ENCODE measurements at regions not wholly inside any gene's neighbourhood (a gene's known extent, or its start where the extent isn't known, plus 50 kb on each side); places are given as distances from the start of the nearest gene placed in this dataset.
A peak's percentile ranks its signal among the peaks of the same experiment; 100 is the strongest.

GRCh38 chr5:14956423-14957046 is 85.0 kb upstream of the ANKH start:
- TF ChIP-seq CTCF (IDR thresholded peaks at IDR 0.05; ENCODE audit: low read depth, low read length, missing control alignments) = no peak
- no peak overlapping the region for H3K4me3 ChIP-seq (replicated peaks; ENCODE audit: low read depth, low read length)
- DNase-seq (ENCODE audit: extremely low read depth, low read depth) = no peak

- TF ChIP-seq CTCF (IDR thresholded peaks at IDR 0.05; ENCODE audit: low read depth, low read length, missing control alignments) = no peak
- DNase-seq (ENCODE audit: extremely low read depth, low read depth) = no peak
Observed at GRCh38 chr5:14954616-14955343, 83.2 kb upstream of the ANKH start.

GRCh38 chr5:14954216-14954615 is 82.6 kb upstream of the ANKH start:
- no peak overlapping the region for H3K4me3 ChIP-seq (replicated peaks; ENCODE audit: low read depth, low read length)
- no peak for DNase-seq (ENCODE audit: extremely low read depth, low read depth)
- TF ChIP-seq CTCF (IDR thresholded peaks at IDR 0.05; ENCODE audit: low read depth, low read length, missing control alignments) = no peak

More at GRCh38 chr5:14954616-14955343, 83.2 kb upstream of the ANKH start:
- H3K4me3 ChIP-seq (replicated peaks; ENCODE audit: low read depth, low read length) = no peak overlapping the region

GRCh38 chr5:14953075-14953607 is 81.6 kb upstream of the ANKH start:
- DNase-seq (ENCODE audit: extremely low read depth, low read depth) = no peak
- TF ChIP-seq CTCF (IDR thresholded peaks at IDR 0.05; ENCODE audit: low read depth, low read length, missing control alignments) = no peak
- H3K4me3 ChIP-seq (replicated peaks; ENCODE audit: low read depth, low read length) = no peak overlapping the region

- no peak overlapping the region for H3K4me3 ChIP-seq (replicated peaks; ENCODE audit: low read depth, low read length)
- TF ChIP-seq CTCF (IDR thresholded peaks at IDR 0.05; ENCODE audit: low read depth, low read length, missing control alignments) = no peak
- DNase-seq (ENCODE audit: extremely low read depth, low read depth) = no peak
Observed at GRCh38 chr5:14948383-14948782, 76.8 kb upstream of the ANKH start.

- peak; percentile 30 for TF ChIP-seq CTCF (IDR thresholded peaks at IDR 0.05; ENCODE audit: low read depth, low read length, missing control alignments)
- no peak overlapping the region for H3K4me3 ChIP-seq (replicated peaks; ENCODE audit: low read depth, low read length)
- no peak for DNase-seq (ENCODE audit: extremely low read depth, low read depth)
Observed at GRCh38 chr5:14946815-14947620, 75.4 kb upstream of the ANKH start.
